A549 (cell line): ENCODE measurements at regions not wholly inside any gene's neighbourhood (a gene's known extent, or its start where the extent isn't known, plus 50 kb on each side); places are given as distances from the start of the nearest gene placed in this dataset.

ENCODE experiments used
- ATAC-seq, 2 experiments: fragments of 200-7000 bp in 1 of 2; fragments of >200 bp in 1 of 2; cut with Nextera tagmentation in 1 of 2; cut with Tn5 transposase in 1 of 2; 3 replicates each; pipeline versions ENCODE4 v1.8.0 to v1.9.1; 2018 to 2020; ENCODE audit warnings: mild to moderate bottlenecking in 1 of 2, moderate library complexity in 1 of 2
- CTCF ChIA-PET: fragments of 300-600 bp; sonication (Branson Sonifier 250); formaldehyde crosslinking; extraction: SDS; loops from one replicate; lab custom pipeline; 2021; ENCODE audit warnings: antibody characterized with exemption, inconsistent platforms; lab: Yijun Ruan, JAX
- POLR2A ChIA-PET: fragments of 350-600 bp; formaldehyde crosslinking; extraction: SDS; loops from one replicate; lab custom pipeline; 2021; ENCODE audit warnings: antibody characterized with exemption, inconsistent platforms; lab: Yijun Ruan, JAX
- DNase-seq, 2 experiments: peaks; one replicate each; pipeline versions ENCODE4 v3.0.0 to v3.0.0-alpha.2; 2011 to 2016; ENCODE audit warnings: low read depth in 1 of 2, low spot score in 1 of 2
- FAIRE-seq: peaks from 2 replicates; lab custom pipeline; 2011; peaks lifted over from hg19 to GRCh38; lab: Jason Lieb, UNC
- H3K27ac ChIP-seq, 2 experiments: fragments of >200 bp; sonication (Bioruptor Twin); formaldehyde crosslinking; 3 replicates each; pipeline ENCODE4 v1.5.1; 2016 to 2017
- H3K4me1 ChIP-seq: fragments of >200 bp; sonication (Bioruptor Twin); formaldehyde crosslinking; 3 replicates; pipeline ENCODE4 v1.6.1; 2016
- H3K4me2 ChIP-seq: fragments of >200 bp; sonication (Bioruptor Twin); formaldehyde crosslinking; 3 replicates; pipeline ENCODE4 v1.6.1; 2016
- H3K4me3 ChIP-seq: fragments of >200 bp; sonication (Bioruptor Twin); formaldehyde crosslinking; 3 replicates; pipeline ENCODE4 v1.5.1; 2016
- H3K9me3 ChIP-seq: fragments of >200 bp; sonication (Bioruptor Twin); formaldehyde crosslinking; 3 replicates; pipeline ENCODE4 v1.6.1; 2016
- BHLHE40 ChIP-seq: IDR thresholded peaks from 2 replicates; pipeline ENCODE4 v1.6.1; 2012; ENCODE audit warnings: low read depth, low read length, inconsistent platforms
- CBX8 ChIP-seq: fragments of 200-600 bp; sonication (generic); IDR thresholded peaks from 2 replicates; pipeline ENCODE4 v1.6.1; 2016
- EHMT2 ChIP-seq: fragments of 200-600 bp; sonication (generic); IDR thresholded peaks from 2 replicates; pipeline ENCODE4 v1.6.1; 2016; ENCODE audit warnings: antibody characterized with exemption, low read depth, mild to moderate bottlenecking, moderate library complexity
- FOXS1 ChIP-seq: fragments of 250-450 bp; sonication (Bioruptor Pico); IDR thresholded peaks from 2 replicates; pipeline ENCODE4 v1.5.0; 2020; ENCODE audit warnings: mild to moderate bottlenecking, moderate library complexity
- GATA3 ChIP-seq: IDR thresholded peaks from 2 replicates; pipeline ENCODE4 v1.6.1; 2012; ENCODE audit warnings: borderline replicate concordance
- HOXA7 ChIP-seq: fragments of 250-450 bp; sonication (Bioruptor Pico); IDR thresholded peaks from 2 replicates; pipeline ENCODE4 v1.5.0; 2020; ENCODE audit warnings: mild to moderate bottlenecking, moderate library complexity
- HOXB13 ChIP-seq: fragments of 250-450 bp; sonication (Bioruptor Pico); IDR thresholded peaks from 2 replicates; pipeline ENCODE4 v1.5.0; 2020; ENCODE audit warnings: low read depth, mild to moderate bottlenecking, moderate library complexity
- JUN ChIP-seq, 2 experiments: fragments of >200 bp; sonication (Bioruptor Twin); formaldehyde crosslinking; IDR thresholded peaks; 2 replicates in 1 of 2; 3 replicates in 1 of 2; pipeline ENCODE4 v1.6.1; 2016 to 2017
- JUNB ChIP-seq: fragments of >200 bp; sonication (Bioruptor Twin); formaldehyde crosslinking; IDR thresholded peaks from 2 replicates; pipeline ENCODE4 v1.6.1; 2016
- MAZ ChIP-seq: fragments of 150-350 bp; IDR thresholded peaks from 2 replicates; pipeline ENCODE4 v1.6.1; 2014; ENCODE audit warnings: antibody characterized with exemption, low read depth, low read length, borderline replicate concordance
- MYC ChIP-seq: IDR thresholded peaks from 2 replicates; pipeline ENCODE4 v1.6.1; 2012; ENCODE audit warnings: mild to moderate bottlenecking, inconsistent platforms, low read length, improper control_type of control experiment, borderline replicate concordance
- NR3C1 ChIP-seq: fragments of >200 bp; sonication (Bioruptor Twin); formaldehyde crosslinking; IDR thresholded peaks from 3 replicates; pipeline ENCODE4 v1.6.1; 2017
- POLR2AphosphoS2 ChIP-seq: conservative IDR thresholded peaks from 2 replicates; pipeline ENCODE4 v1.6.1; 2012; ENCODE audit warnings: low read length, improper control_type of control experiment, inconsistent platforms
- RARB ChIP-seq: fragments of 250-450 bp; sonication (Bioruptor Pico); IDR thresholded peaks from 2 replicates; pipeline ENCODE4 v1.8.0; 2021; ENCODE audit warnings: mild to moderate bottlenecking, moderate library complexity
- RCOR1 ChIP-seq: fragments of 150-350 bp; IDR thresholded peaks from 2 replicates; pipeline ENCODE4 v1.6.1; 2014; ENCODE audit warnings: antibody characterized with exemption, low read length, low read depth
- REST ChIP-seq: fragments of 200-600 bp; sonication (generic); IDR thresholded peaks from 2 replicates; pipeline ENCODE4 v1.6.1; 2016; ENCODE audit warnings: antibody characterized with exemption, mild to moderate bottlenecking, moderate library complexity
- RFX5 ChIP-seq: fragments of 450-650 bp; IDR thresholded peaks from 2 replicates; pipeline ENCODE4 v1.7.1; 2014; ENCODE audit warnings: antibody characterized with exemption, mild to moderate bottlenecking, moderate library complexity
- SMC3 ChIP-seq: fragments of >200 bp; sonication (Bioruptor Twin); formaldehyde crosslinking; IDR thresholded peaks from 3 replicates; pipeline ENCODE4 v1.6.1; 2018; ENCODE audit warnings: inconsistent platforms
- SREBF2 ChIP-seq: fragments of 450-650 bp; IDR thresholded peaks from 2 replicates; pipeline ENCODE4 v1.6.1; 2014; ENCODE audit warnings: mild to moderate bottlenecking, moderate library complexity
- TFCP2L1 ChIP-seq: fragments of 250-450 bp; sonication (Bioruptor Pico); IDR thresholded peaks from 2 replicates; pipeline ENCODE4 v1.5.0; 2021; ENCODE audit warnings: mild to moderate bottlenecking
- ZC3H11A ChIP-seq: fragments of 450-650 bp; IDR thresholded peaks from 2 replicates; pipeline ENCODE4 v1.6.1; 2014; ENCODE audit warnings: antibody characterized with exemption, mild to moderate bottlenecking
- ZFP36 ChIP-seq: fragments of 450-650 bp; IDR thresholded peaks from 2 replicates; pipeline ENCODE4 v1.6.1; 2014; ENCODE audit warnings: borderline replicate concordance; ENCODE audit not compliant: partially characterized antibody
- WGBS: methylation state at CpG from one replicate; pipeline ENCODE4 v1.1.6; 2017; ENCODE audit errors: missing lambda C conversion rate; 5-methylcytosine and 5-hydroxymethylcytosine counted together
- TF ChIP-seq, protein P1 (sequence below): fragments of >200 bp; sonication (Bioruptor Twin); formaldehyde crosslinking; IDR thresholded peaks from 3 replicates; pipeline ENCODE4 v1.6.1; 2016
- TF ChIP-seq, protein P2 (sequence below): fragments of >200 bp; sonication (Bioruptor Twin); formaldehyde crosslinking; IDR thresholded peaks from 2 replicates; pipeline ENCODE4 v1.6.1; 2016

- FAIRE-seq (no peak), DNase-seq (no peak)
- no peak overlapping the region for H3K27ac ChIP-seq
- CTCF ChIA-PET = no interaction called here
- no peaks in the 10 kb centered on the region for H3K4me1 ChIP-seq
- TF ChIP-seq POLR2AphosphoS2 = no peak
- TF ChIP-seq JUN (IDR thresholded peaks at IDR 0.05) = no peak
- TF ChIP-seq NR3C1 = no peak
- no peak for TF ChIP-seq MYC
- TF ChIP-seq RCOR1 = no peak
- no peak for TF ChIP-seq HOXB13
- TF ChIP-seq REST = no peak
- no peak for TF ChIP-seq CBX8
- no peak for TF ChIP-seq JUNB
- TF ChIP-seq EHMT2 = no peak
- no peak for TF ChIP-seq RFX5
- no peak for TF ChIP-seq ZC3H11A
- no peak for TF ChIP-seq ZFP36
- no peak for TF ChIP-seq SMC3
- TF ChIP-seq, all 56 proteins: peak for 0
- POLR2A ChIA-PET = no interaction called here
- Histone ChIP-seq H3K9me3 (no peaks in the 10 kb centered on the region), H3K4me3 (no peak overlapping the region), H3K4me2 (no peak overlapping the region)
- 2% methylated on average over 2 of the region's 2 CpGs for WGBS
- ATAC-seq = no peak
Measured at GRCh38 chr7:49037346-49038210, 113.2 kb downstream of the CDC14C start.

DNA sequence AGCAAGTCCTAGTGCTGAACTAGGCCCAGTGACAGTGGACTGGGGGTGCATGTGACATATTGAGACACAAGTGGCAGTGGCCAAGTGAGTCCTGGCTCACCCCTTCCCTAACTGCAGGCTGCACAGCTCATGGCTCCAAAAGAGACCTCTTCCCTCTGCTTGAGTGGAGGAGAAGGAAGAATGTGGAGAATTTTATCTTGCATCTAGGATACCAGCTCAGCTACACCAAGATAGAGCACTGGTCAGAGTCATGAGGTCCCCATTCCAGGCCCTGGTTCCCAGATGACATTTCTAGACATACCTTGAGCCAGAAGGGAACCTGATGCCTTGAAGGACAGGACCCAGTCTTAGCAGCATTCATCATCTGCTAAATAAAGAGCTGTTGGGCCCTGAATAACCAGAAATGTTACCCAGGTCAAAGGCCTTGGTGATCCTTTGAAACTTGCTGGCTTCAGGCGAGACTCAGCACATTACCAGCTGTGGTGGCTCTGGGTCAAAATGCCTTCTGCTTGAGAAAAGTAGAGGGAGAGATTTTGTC lies 114.5 kb downstream of the CDC14C start:
- ChIA-PET POLR2A (no interaction called here), CTCF (interaction anchor here (0.6 kb wide), 1 partner anchor 218 kb away, joined by 3 read pairs; no protein-coding TSS in a partner anchor)
- DNase-seq = no peak
- no peak for ATAC-seq
- 0% methylated on average over 1 of the region's 1 CpG for WGBS
- no peak for TF ChIP-seq RCOR1
- TF ChIP-seq MAZ = no peak
- TF ChIP-seq, protein P1, sequence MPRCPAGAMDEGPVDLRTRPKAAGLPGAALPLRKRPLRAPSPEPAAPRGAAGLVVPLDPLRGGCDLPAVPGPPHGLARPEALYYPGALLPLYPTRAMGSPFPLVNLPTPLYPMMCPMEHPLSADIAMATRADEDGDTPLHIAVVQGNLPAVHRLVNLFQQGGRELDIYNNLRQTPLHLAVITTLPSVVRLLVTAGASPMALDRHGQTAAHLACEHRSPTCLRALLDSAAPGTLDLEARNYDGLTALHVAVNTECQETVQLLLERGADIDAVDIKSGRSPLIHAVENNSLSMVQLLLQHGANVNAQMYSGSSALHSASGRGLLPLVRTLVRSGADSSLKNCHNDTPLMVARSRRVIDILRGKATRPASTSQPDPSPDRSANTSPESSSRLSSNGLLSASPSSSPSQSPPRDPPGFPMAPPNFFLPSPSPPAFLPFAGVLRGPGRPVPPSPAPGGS = no peak
- no peak for TF ChIP-seq RFX5
- TF ChIP-seq HOXA7 (CRISPR knock-in tag) = no peak
- TF ChIP-seq, protein P2, sequence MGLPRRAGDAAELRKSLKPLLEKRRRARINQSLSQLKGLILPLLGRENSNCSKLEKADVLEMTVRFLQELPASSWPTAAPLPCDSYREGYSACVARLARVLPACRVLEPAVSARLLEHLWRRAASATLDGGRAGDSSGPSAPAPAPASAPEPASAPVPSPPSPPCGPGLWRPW = no peak
- no peak for TF ChIP-seq SMC3
- no peak for TF ChIP-seq POLR2AphosphoS2
- no peak for TF ChIP-seq CBX8
- no peak for TF ChIP-seq HOXB13
- TF ChIP-seq BHLHE40 = no peak
- TF ChIP-seq TFCP2L1 (CRISPR knock-in tag) = no peak
- TF ChIP-seq REST = no peak
- no peak for TF ChIP-seq FOXS1 (CRISPR knock-in tag)
- TF ChIP-seq RARB (CRISPR knock-in tag) = no peak
- TF ChIP-seq GATA3 = no peak
- no peak for TF ChIP-seq ZC3H11A
- TF ChIP-seq SREBF2 = no peak
- no peak for TF ChIP-seq JUNB
- no peak overlapping the region for H3K4me2 ChIP-seq
- no peak for FAIRE-seq
- no peak overlapping the region for H3K4me3 ChIP-seq
- H3K27ac ChIP-seq = no peak overlapping the region
- H3K9me3 ChIP-seq = no peaks in the 10 kb centered on the region
- no peaks in the 10 kb centered on the region for H3K4me1 ChIP-seq
